ENCODE measurements at regions not wholly inside any gene's neighbourhood (a gene's known extent, or its start where the extent isn't known, plus 50 kb on each side); places are given as distances from the start of the nearest gene placed in this dataset.
"Not testable (repeated sequence)": the region's sequence is repeated elsewhere in the genome, so short reads cannot be mapped to it uniquely, and the experiment has no call there.

- no peak for DNase-seq (ENCODE audit: low spot score)
- intact Hi-C loops (cut with micrococcal nuclease; ENCODE audit: unreplicated experiment) = no loop called here
- Histone ChIP-seq H3K27ac (ENCODE audit: low read depth, low read length, poor library complexity, severe bottlenecking) (no peak overlapping the region), H3K4me2 (ENCODE audit: low read length) (no peak overlapping the region), H3K79me2 (ENCODE audit: insufficient read depth, low read depth, low read length) (no peaks in the 10 kb centered on the region), H3K9me3 (ENCODE audit: low read length) (no peaks in the 10 kb centered on the region), H3K9me2 (ENCODE audit: insufficient read depth, low read length) (no peaks in the 10 kb centered on the region), H3K36me3 (ENCODE audit: insufficient read depth, low read length) (no peaks in the 10 kb centered on the region), H4K20me1 (ENCODE audit: insufficient read depth, low read length) (no peaks in the 10 kb centered on the region), H3K4me3 (ENCODE audit: low read depth, low read length, poor library complexity, severe bottlenecking) (no peak overlapping the region), H3K4me1 (ENCODE audit: insufficient read depth, low read length, poor library complexity, severe bottlenecking) (no peaks in the 10 kb centered on the region), H2AFZ (ENCODE audit: low read length) (no peak overlapping the region)
- no peak for TF ChIP-seq CTCF (conservative IDR thresholded peaks at IDR 0.05; ENCODE audit: low read length)
- no peak for TF ChIP-seq EZH2phosphoT487 (IDR thresholded peaks at IDR 0.05; ENCODE audit: borderline replicate concordance, low read depth, low read length)
- ChIA-PET CTCF (ENCODE audit: unreplicated experiment) (no interaction called here), POLR2A (no interaction called here)
- BruUV-seq (replicated peaks) = no TSS peak
These were observed 648.3 kb downstream of the KIF4B start for GRCh38 chr5:155661859-155662258.

- BruUV-seq (replicated peaks) = no TSS peak
- ChIA-PET CTCF (ENCODE audit: unreplicated experiment) (interaction anchor here (0.6 kb wide), 1 partner anchor 36 kb away, joined by 6 read pairs; no protein-coding TSS in a partner anchor), POLR2A (no interaction called here)
- Histone ChIP-seq H3K36me3 (ENCODE audit: insufficient read depth, low read length) (no peaks in the 10 kb centered on the region), H3K9me2 (ENCODE audit: insufficient read depth, low read length) (no peaks in the 10 kb centered on the region), H4K20me1 (ENCODE audit: insufficient read depth, low read length) (no peaks in the 10 kb centered on the region), H3K4me3 (ENCODE audit: low read depth, low read length, poor library complexity, severe bottlenecking) (no peak overlapping the region), H3K79me2 (ENCODE audit: insufficient read depth, low read depth, low read length) (no peaks in the 10 kb centered on the region), H3K4me2 (ENCODE audit: low read length) (no peak overlapping the region), H2AFZ (ENCODE audit: low read length) (no peak overlapping the region), H3K9me3 (ENCODE audit: low read length) (no peaks in the 10 kb centered on the region), H3K4me1 (ENCODE audit: insufficient read depth, low read length, poor library complexity, severe bottlenecking) (no peaks in the 10 kb centered on the region), H3K27ac (ENCODE audit: low read depth, low read length, poor library complexity, severe bottlenecking) (no peak overlapping the region)
- intact Hi-C loops (cut with micrococcal nuclease; ENCODE audit: unreplicated experiment) = no loop called here
- TF ChIP-seq EZH2phosphoT487 (IDR thresholded peaks at IDR 0.05; ENCODE audit: borderline replicate concordance, low read depth, low read length) (no peak), CTCF (conservative IDR thresholded peaks at IDR 0.05; ENCODE audit: low read length) (no peak)
- DNase-seq (ENCODE audit: low spot score) = no peak
These were observed 651.8 kb downstream of the KIF4B start for GRCh38 chr5:155665361-155665760.

- H3K4me1 ChIP-seq (ENCODE audit: insufficient read depth, low read length, poor library complexity, severe bottlenecking); H3K9me2 ChIP-seq (ENCODE audit: insufficient read depth, low read length); DNase-seq (ENCODE audit: low spot score); H3K79me2 ChIP-seq (ENCODE audit: insufficient read depth, low read depth, low read length); H3K9me3 ChIP-seq (ENCODE audit: low read length); H3K36me3 ChIP-seq (ENCODE audit: insufficient read depth, low read length); H3K4me3 ChIP-seq (ENCODE audit: low read depth, low read length, poor library complexity, severe bottlenecking); intact Hi-C loops (cut with micrococcal nuclease; ENCODE audit: unreplicated experiment); H4K20me1 ChIP-seq (ENCODE audit: insufficient read depth, low read length); H2AFZ ChIP-seq (ENCODE audit: low read length); H3K27ac ChIP-seq (ENCODE audit: low read depth, low read length, poor library complexity, severe bottlenecking); CTCF ChIA-PET (ENCODE audit: unreplicated experiment); H3K4me2 ChIP-seq (ENCODE audit: low read length); BruUV-seq (replicated peaks): not testable (repeated sequence)
- POLR2A ChIA-PET = interaction anchor here (0.5 kb wide), 1 partner anchor 76 kb away, joined by 3 read pairs; no protein-coding TSS in a partner anchor
These were observed 655.0 kb upstream of the SGCD start for GRCh38 chr5:155672001-155672400.
